ENCODE measurements at regions not wholly inside any gene's neighbourhood (a gene's known extent, or its start where the extent isn't known, plus 50 kb on each side); places are given as distances from the start of the nearest gene placed in this dataset.
"Not testable (repeated sequence)": the region's sequence is repeated elsewhere in the genome, so short reads cannot be mapped to it uniquely, and the experiment has no call there.

DNA sequence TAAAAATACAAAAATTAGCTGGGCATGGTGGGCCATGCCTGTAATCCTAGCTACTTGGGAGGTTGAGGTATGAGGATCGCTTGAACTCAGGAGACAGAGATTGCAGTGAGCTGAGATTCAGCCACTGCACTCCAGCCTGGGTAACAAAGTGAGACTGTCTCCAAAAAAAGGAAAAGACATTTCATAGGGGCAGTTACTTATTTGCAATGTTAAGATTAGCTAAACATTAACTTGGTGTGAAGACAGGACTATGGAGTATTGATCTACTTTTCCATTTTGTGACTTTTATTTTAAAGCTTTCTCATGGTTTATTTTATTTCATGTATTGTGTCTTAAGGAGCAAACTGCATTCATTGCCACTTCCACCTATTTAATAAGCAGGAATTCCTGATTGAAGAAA lies 153.0 kb downstream of the UTRN start:
- no peak overlapping the region for H3K4me2 ChIP-seq (ENCODE audit: low read length)
- TF ChIP-seq, protein P1, sequence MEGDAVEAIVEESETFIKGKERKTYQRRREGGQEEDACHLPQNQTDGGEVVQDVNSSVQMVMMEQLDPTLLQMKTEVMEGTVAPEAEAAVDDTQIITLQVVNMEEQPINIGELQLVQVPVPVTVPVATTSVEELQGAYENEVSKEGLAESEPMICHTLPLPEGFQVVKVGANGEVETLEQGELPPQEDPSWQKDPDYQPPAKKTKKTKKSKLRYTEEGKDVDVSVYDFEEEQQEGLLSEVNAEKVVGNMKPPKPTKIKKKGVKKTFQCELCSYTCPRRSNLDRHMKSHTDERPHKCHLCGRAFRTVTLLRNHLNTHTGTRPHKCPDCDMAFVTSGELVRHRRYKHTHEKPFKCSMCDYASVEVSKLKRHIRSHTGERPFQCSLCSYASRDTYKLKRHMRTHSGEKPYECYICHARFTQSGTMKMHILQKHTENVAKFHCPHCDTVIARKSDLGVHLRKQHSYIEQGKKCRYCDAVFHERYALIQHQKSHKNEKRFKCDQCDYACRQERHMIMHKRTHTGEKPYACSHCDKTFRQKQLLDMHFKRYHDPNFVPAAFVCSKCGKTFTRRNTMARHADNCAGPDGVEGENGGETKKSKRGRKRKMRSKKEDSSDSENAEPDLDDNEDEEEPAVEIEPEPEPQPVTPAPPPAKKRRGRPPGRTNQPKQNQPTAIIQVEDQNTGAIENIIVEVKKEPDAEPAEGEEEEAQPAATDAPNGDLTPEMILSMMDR (IDR thresholded peaks at IDR 0.05; ENCODE audit: low read depth, low read length, poor library complexity, severe bottlenecking): no peak
- TF ChIP-seq EZH2phosphoT487 (IDR thresholded peaks at IDR 0.05; ENCODE audit: borderline replicate concordance, low read length): no peak
- H4K20me1 ChIP-seq (ENCODE audit: control insufficient read depth, insufficient read depth, low read depth, low read length): no peaks in the 10 kb centered on the region
- H3K27me3 ChIP-seq (ENCODE audit: control insufficient read depth, low read length): no peaks in the 10 kb centered on the region
- H3K79me2 ChIP-seq (ENCODE audit: control insufficient read depth, low read length): no peaks in the 10 kb centered on the region
- H3F3A ChIP-seq (ENCODE audit: control insufficient read depth, insufficient read depth): no peaks in the 10 kb centered on the region
- no peaks in the 10 kb centered on the region for H3K4me1 ChIP-seq (ENCODE audit: control insufficient read depth, low read length)
- H3K9me3 ChIP-seq (ENCODE audit: control insufficient read depth, insufficient read depth, low read length): peaks cover 4% of the 10 kb centered on the region; the same call in 1 of the 2 replicates
- no peak overlapping the region for H3K27ac ChIP-seq (ENCODE audit: low read depth, low read length)
- no peak overlapping the region for H3K4me3 ChIP-seq (ENCODE audit: low read length)
- H3K9me2 ChIP-seq (replicated peaks; ENCODE audit: control insufficient read depth, low read length): no peaks in the 10 kb centered on the region
- no peaks in the 10 kb centered on the region for H3K36me3 ChIP-seq (ENCODE audit: control insufficient read depth, low read length)

- Histone ChIP-seq H3K4me2 (ENCODE audit: low read length) (no peak overlapping the region), H3K9me2 (replicated peaks; ENCODE audit: control insufficient read depth, low read length) (no peaks in the 10 kb centered on the region), H3F3A (ENCODE audit: control insufficient read depth, insufficient read depth) (no peaks in the 10 kb centered on the region), H4K20me1 (ENCODE audit: control insufficient read depth, insufficient read depth, low read depth, low read length) (no peaks in the 10 kb centered on the region), H3K9me3 (ENCODE audit: control insufficient read depth, insufficient read depth, low read length) (peaks cover 4% of the 10 kb centered on the region; the same call in 1 of the 2 replicates), H3K36me3 (ENCODE audit: control insufficient read depth, low read length) (no peaks in the 10 kb centered on the region), H3K27ac (ENCODE audit: low read depth, low read length) (no peak overlapping the region), H3K4me1 (ENCODE audit: control insufficient read depth, low read length) (no peaks in the 10 kb centered on the region), H3K27me3 (ENCODE audit: control insufficient read depth, low read length) (no peaks in the 10 kb centered on the region), H3K79me2 (ENCODE audit: control insufficient read depth, low read length) (no peaks in the 10 kb centered on the region), H3K4me3 (ENCODE audit: low read length) (no peak overlapping the region)
- TF ChIP-seq, protein P1 (IDR thresholded peaks at IDR 0.05; ENCODE audit: low read depth, low read length, poor library complexity, severe bottlenecking): no peak
Observed at GRCh38 chr6:144439016-144439415, 153.9 kb downstream of the UTRN start.

- H3K27ac ChIP-seq (ENCODE audit: low read depth, low read length); H3K4me2 ChIP-seq (ENCODE audit: low read length); H3K79me2 ChIP-seq (ENCODE audit: control insufficient read depth, low read length); H4K20me1 ChIP-seq (ENCODE audit: control insufficient read depth, insufficient read depth, low read depth, low read length); H3K4me1 ChIP-seq (ENCODE audit: control insufficient read depth, low read length); H3K36me3 ChIP-seq (ENCODE audit: control insufficient read depth, low read length); H3K9me2 ChIP-seq (replicated peaks; ENCODE audit: control insufficient read depth, low read length); H3K27me3 ChIP-seq (ENCODE audit: control insufficient read depth, low read length); H3F3A ChIP-seq (ENCODE audit: control insufficient read depth, insufficient read depth); H3K4me3 ChIP-seq (ENCODE audit: low read length); H3K9me3 ChIP-seq (ENCODE audit: control insufficient read depth, insufficient read depth, low read length): not testable (repeated sequence)
Observed at GRCh38 chr6:144441801-144442200, 156.7 kb downstream of the UTRN start.

DNA sequence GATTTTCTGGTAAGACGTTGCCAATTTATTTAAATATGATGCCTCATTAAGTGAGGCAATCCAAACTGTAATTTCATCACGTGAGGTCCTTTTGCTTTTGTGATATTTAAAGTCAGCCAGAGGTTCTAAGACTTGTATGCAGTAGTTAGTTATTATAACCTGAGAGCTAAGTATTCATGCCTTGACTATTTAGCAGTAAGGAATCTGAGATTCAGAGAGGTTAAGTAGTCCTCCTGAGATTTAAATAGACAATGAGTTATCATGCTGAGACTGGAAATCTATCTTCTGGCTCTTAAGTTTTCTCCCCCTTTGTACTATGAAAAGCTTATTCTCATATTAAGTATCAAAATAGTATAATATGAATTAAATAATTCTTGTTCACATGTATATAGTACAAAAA lies 158.0 kb downstream of the UTRN start:
- no peaks in the 10 kb centered on the region for H3K27me3 ChIP-seq (ENCODE audit: control insufficient read depth, low read length)
- H3K9me3 ChIP-seq (ENCODE audit: control insufficient read depth, insufficient read depth, low read length): peaks cover 4% of the 10 kb centered on the region; the same call in 1 of the 2 replicates
- no peaks in the 10 kb centered on the region for H4K20me1 ChIP-seq (ENCODE audit: control insufficient read depth, insufficient read depth, low read depth, low read length)
- no peak overlapping the region for H3K4me2 ChIP-seq (ENCODE audit: low read length)
- no peaks in the 10 kb centered on the region for H3F3A ChIP-seq (ENCODE audit: control insufficient read depth, insufficient read depth)
- H3K4me1 ChIP-seq (ENCODE audit: control insufficient read depth, low read length): no peaks in the 10 kb centered on the region
- H3K4me3 ChIP-seq (ENCODE audit: low read length): no peak overlapping the region
- H3K79me2 ChIP-seq (ENCODE audit: control insufficient read depth, low read length): no peaks in the 10 kb centered on the region
- no peak for TF ChIP-seq EZH2phosphoT487 (IDR thresholded peaks at IDR 0.05; ENCODE audit: borderline replicate concordance, low read length)
- TF ChIP-seq, protein P1 (IDR thresholded peaks at IDR 0.05; ENCODE audit: low read depth, low read length, poor library complexity, severe bottlenecking): no peak
- H3K9me2 ChIP-seq (replicated peaks; ENCODE audit: control insufficient read depth, low read length): no peaks in the 10 kb centered on the region
- H3K36me3 ChIP-seq (ENCODE audit: control insufficient read depth, low read length): no peaks in the 10 kb centered on the region
- H3K27ac ChIP-seq (ENCODE audit: low read depth, low read length): no peak overlapping the region
